A549 (cell line): ENCODE measurements at regions not wholly inside any gene's neighbourhood (a gene's known extent, or its start where the extent isn't known, plus 50 kb on each side); places are given as distances from the start of the nearest gene placed in this dataset.

Experiments
- BHLHE40 ChIP-seq: IDR thresholded peaks from 2 replicates; pipeline ENCODE4 v1.6.1; 2012; ENCODE audit warnings: low read depth, low read length, inconsistent platforms
- CTCF ChIP-seq: fragments of >200 bp; sonication (Bioruptor Twin); formaldehyde crosslinking; IDR thresholded peaks from 3 replicates; pipeline ENCODE4 v1.5.1; 2016
- FOXS1 ChIP-seq: fragments of 250-450 bp; sonication (Bioruptor Pico); IDR thresholded peaks from 2 replicates; pipeline ENCODE4 v1.5.0; 2020; ENCODE audit warnings: mild to moderate bottlenecking, moderate library complexity
- GATA3 ChIP-seq: IDR thresholded peaks from 2 replicates; pipeline ENCODE4 v1.6.1; 2012; ENCODE audit warnings: borderline replicate concordance
- JUN ChIP-seq, 2 experiments: fragments of >200 bp; sonication (Bioruptor Twin); formaldehyde crosslinking; IDR thresholded peaks; 2 replicates in 1 of 2; 3 replicates in 1 of 2; pipeline ENCODE4 v1.6.1; 2016 to 2017
- JUNB ChIP-seq: fragments of >200 bp; sonication (Bioruptor Twin); formaldehyde crosslinking; IDR thresholded peaks from 2 replicates; pipeline ENCODE4 v1.6.1; 2016
- KDM1A ChIP-seq: fragments of 200-600 bp; sonication (generic); IDR thresholded peaks from 2 replicates; pipeline ENCODE4 v1.6.1; 2016; ENCODE audit warnings: low read depth, mild to moderate bottlenecking
- MAZ ChIP-seq: fragments of 150-350 bp; IDR thresholded peaks from 2 replicates; pipeline ENCODE4 v1.6.1; 2014; ENCODE audit warnings: antibody characterized with exemption, low read depth, low read length, borderline replicate concordance
- MYC ChIP-seq: IDR thresholded peaks from 2 replicates; pipeline ENCODE4 v1.6.1; 2012; ENCODE audit warnings: mild to moderate bottlenecking, inconsistent platforms, low read length, improper control_type of control experiment, borderline replicate concordance
- POLR2A ChIP-seq: IDR thresholded peaks from 2 replicates; pipeline ENCODE4 v1.6.1; 2012; ENCODE audit warnings: mild to moderate bottlenecking, low read length
- RAD21 ChIP-seq, 2 experiments: fragments of >200 bp in 1 of 2; sonication (Bioruptor Twin) in 1 of 2; formaldehyde crosslinking in 1 of 2; IDR thresholded peaks in 1 of 2; conservative IDR thresholded peaks in 1 of 2; 2 replicates in 1 of 2; 3 replicates in 1 of 2; pipeline ENCODE4 v1.6.1; 2012 to 2018; ENCODE audit warnings: inconsistent platforms in 1 of 2
- RARB ChIP-seq: fragments of 250-450 bp; sonication (Bioruptor Pico); IDR thresholded peaks from 2 replicates; pipeline ENCODE4 v1.8.0; 2021; ENCODE audit warnings: mild to moderate bottlenecking, moderate library complexity

GRCh38 chr9:95373069-95373681, 55.7 kb upstream of the FANCC start:
- no peak for TF ChIP-seq BHLHE40
- no peak for TF ChIP-seq GATA3
- no peak for TF ChIP-seq CTCF
- no peak for TF ChIP-seq JUN (IDR thresholded peaks at IDR 0.05)
- no peak for TF ChIP-seq POLR2A
- no peak for TF ChIP-seq FOXS1 (CRISPR knock-in tag)
- TF ChIP-seq RARB (CRISPR knock-in tag), result no peak
- no peak for TF ChIP-seq MAZ
- TF ChIP-seq KDM1A, result no peak
- no peak for TF ChIP-seq RAD21 (conservative IDR thresholded peaks at IDR 0.05 in 1 of 2, IDR thresholded peaks at IDR 0.05 in 1 of 2)
- no peak for TF ChIP-seq MYC
- TF ChIP-seq JUNB, result no peak
